HG02798 (cell line): ENCODE measurements at regions not wholly inside any gene's neighbourhood (a gene's known extent, or its start where the extent isn't known, plus 50 kb on each side); places are given as distances from the start of the nearest gene placed in this dataset.
A peak's percentile ranks its signal among the peaks of the same experiment; 100 is the strongest.

ENCODE experiments used
- ATAC-seq: cut with Tn5 transposase; IDR thresholded peaks from one replicate; pipeline ENCODE4 v1.9.1; 2021; ENCODE audit warnings: mild to moderate bottlenecking; ENCODE audit not compliant: unreplicated experiment, poor library complexity

- ATAC-seq, result no peak
Measured at GRCh38 chr12:68446901-68447796, 115.0 kb upstream of the MDM1 start.

- ATAC-seq, result no peak
Measured at GRCh38 chr12:68447797-68448260, 115.7 kb upstream of the MDM1 start.

GRCh38 chr12:68449196-68449595 lies 117.0 kb upstream of the MDM1 start:
- ATAC-seq, result no peak

DNA sequence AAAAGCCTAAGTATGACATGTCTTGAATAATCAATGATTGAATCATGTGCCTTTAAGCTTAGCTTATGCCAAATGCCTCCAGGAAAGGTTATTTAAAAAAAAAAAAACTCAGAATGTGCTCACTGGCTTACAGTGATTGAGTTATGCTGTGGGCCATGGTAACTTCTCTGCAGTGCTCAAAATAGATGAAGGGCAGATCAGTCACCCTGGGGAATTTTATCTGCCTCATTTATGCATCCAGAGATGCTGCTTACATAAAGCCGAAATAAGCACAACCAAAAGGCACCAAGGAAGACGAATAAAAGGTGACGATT lies 118.7 kb upstream of the MDM1 start:
- ATAC-seq, result peak; percentile 57

GRCh38 chr12:68451261-68452077 lies 119.3 kb upstream of the MDM1 start:
- peak; percentile 65 for ATAC-seq

DNA sequence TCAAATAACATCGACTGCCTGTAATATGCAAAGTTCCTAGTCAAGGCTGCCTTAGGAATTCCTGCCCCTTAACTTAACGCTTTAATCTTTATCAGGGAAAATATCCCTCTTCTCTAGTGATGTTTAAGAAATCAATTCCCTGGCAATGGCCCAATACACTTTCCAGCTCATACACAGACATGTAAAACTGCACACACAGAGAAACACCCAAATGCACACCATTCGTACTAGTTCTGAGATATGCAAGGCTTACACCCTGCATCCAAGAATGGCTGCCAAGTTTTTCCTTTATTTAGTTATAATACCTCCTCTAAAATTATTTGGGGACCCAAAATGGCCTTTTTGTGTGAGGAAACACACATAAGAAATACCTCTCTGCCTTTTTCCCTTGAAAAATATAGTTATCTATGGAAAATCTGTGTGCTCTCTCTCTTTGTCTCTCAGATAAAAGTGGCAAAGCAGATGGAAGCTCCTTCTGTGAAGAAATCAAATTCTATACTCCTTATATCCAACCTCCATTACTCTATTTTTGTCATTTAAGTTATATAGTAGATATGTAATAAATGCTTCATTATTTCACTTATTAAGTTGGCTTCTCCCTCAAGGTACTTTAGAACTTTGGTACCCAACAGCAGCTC lies 120.0 kb upstream of the MDM1 start:
- ATAC-seq, result no peak

DNA sequence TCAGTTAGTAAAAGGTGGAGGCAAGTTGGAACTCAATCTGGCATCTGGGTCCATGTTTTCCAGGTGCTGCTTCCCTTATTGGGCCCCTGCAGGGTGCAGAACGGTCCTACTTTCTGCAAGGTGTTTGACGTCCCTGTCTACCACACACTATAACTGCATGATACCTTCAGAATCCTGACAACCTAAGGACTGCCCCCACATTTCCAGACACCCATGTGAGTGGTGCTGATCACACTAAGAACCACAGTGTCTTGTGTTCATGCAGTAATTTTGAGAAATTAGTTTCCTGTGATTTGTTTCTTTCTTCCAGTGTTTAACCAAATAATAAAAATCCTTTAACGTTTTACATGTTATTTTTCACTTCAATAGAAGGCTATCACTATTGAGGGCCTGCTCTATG lies 121.1 kb upstream of the MDM1 start:
- no peak for ATAC-seq

- no peak for ATAC-seq
Measured at GRCh38 chr12:68453876-68454275, 121.7 kb upstream of the MDM1 start.

- no peak for ATAC-seq
Measured at GRCh38 chr12:68454892-68455291, 122.7 kb upstream of the MDM1 start.

DNA sequence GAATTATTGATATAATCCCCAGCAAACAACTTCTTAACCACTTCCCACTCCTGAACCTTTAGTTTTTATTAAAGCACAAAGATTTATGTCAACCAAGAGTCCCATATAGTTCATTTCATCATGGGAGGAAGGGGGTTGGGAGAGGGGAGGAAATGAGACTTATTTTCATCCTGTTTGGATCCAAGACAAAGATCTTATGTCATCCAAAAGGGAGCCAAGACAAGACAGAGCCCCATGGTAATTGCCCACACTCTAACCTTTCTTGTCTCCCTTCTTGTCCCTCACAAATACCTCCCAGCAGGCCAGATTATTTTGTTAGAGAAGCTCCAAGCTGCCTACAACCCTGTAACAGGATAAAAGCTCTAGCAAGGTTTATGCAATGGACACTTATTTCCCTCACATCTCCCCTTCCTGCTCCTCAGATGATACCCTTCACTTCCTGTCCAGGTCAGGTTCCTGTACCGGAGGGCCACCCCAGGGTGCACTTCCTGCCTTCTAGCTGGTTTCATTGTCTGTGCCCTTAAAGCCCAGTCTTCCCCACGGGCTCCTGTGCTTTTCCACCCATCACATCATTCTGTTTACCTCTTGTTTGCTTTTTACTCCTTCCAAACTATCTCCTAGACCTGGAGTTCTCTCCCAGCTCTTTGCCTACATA lies 123.7 kb upstream of the MDM1 start:
- ATAC-seq, result no peak

- no peak for ATAC-seq
Measured at GRCh38 chr12:68458866-68459265, 126.7 kb upstream of the MDM1 start.

- no peak for ATAC-seq
Measured at GRCh38 chr12:68460236-68460635, 128.1 kb upstream of the MDM1 start.

DNA sequence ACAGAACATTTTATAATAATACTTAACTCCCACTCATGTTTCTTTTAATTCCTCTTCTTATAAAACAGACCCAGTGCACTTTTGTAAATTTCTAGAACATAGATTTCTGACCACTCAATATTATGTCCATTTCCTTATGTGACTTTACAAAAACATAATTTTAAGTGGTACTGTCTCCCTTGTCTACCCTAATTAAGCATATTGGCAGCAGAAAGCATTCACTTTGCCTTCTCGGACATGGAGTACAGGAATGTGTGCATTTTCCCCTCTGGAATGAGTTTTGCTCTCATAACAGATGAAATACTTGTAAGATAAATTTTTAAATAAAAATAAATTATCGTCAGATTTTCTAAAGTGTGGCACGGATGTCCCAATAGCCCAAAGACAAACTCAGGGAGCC lies 129.5 kb upstream of the MDM1 start:
- no peak for ATAC-seq

- no peak for ATAC-seq
Measured at GRCh38 chr12:68462803-68463202, 130.6 kb upstream of the MDM1 start.

DNA sequence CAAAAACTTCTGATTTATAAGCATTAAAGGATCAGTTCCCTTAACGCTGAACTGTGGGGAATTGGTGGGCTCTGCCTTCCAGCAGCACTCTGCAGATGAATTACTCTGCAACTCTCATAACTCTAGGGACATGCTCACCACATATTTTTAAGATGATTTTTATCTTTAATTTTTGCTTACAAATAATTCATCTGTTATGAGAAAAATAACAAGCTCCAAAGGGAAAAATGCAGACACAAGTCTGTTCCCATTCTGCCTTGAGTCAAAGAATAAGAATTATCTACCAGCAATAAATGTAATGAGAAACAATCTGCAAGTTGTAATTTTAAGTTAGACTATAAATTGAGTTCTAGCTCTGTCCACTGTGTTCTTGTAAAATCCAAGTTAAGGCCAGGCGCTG lies 133.1 kb upstream of the MDM1 start:
- ATAC-seq, result no peak

DNA sequence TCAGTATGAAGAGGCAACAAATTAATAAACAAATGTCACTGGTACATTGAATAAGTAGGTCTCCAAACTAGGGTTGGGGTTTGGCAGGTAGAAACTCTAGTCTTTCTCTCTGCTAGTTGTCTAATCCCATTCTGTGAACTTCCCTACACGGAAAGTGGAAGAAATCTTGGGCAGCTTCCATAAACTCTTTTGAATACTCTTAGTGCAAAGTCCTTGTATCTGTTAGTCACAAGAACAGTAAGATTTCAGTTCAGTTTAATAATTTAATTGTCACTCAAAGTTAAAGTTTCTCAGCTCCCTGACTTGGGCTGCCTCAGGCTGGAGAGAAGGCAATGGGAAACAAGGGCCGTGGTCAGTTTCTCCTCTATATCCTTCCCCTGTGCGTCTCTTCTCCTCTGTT lies 135.4 kb upstream of the MDM1 start:
- no peak for ATAC-seq

- ATAC-seq, result no peak
Measured at GRCh38 chr12:68468036-68468435, 135.9 kb upstream of the MDM1 start.

GRCh38 chr12:68469113-68469512 lies 137.0 kb upstream of the MDM1 start:
- ATAC-seq, result no peak

DNA sequence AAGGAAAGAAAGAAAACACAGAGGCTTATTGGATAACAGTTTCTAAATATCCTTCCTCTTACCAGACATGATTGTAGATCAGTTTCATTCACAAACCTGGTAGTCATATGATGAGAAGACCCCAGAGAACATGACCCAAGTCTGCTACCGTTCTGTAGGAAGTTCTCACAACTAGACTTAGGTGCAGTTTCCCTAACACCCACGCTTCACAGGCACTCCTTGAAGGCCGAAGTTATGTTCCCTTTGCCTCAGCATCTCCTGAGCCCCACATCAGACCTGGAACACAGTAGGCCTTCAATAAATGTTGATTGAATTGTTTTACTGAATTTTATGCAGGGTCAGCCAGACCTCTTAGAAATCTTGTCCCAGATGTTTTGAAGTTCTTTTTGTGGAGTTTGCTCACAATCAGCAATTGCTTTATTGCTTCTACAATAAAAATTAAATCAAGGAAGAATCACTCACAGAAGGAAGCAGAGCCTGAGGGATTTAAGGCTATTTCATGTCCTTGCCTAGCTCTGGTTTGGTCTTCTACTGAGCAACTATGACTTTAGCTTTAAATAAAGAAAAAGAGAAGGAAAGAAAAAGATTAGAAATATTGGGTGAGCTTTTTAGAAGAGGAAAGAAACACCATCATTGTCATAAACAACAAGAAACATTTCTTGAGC lies 138.6 kb upstream of the MDM1 start:
- ATAC-seq, result no peak
